ENCODE measurements at regions not wholly inside any gene's neighbourhood (a gene's known extent, or its start where the extent isn't known, plus 50 kb on each side); places are given as distances from the start of the nearest gene placed in this dataset.
A peak's percentile ranks its signal among the peaks of the same experiment; 100 is the strongest.
"Not testable (repeated sequence)": the region's sequence is repeated elsewhere in the genome, so short reads cannot be mapped to it uniquely, and the experiment has no call there.

- DNase-seq (ENCODE audit: extremely low read depth in 1 of 11, low read depth in 9 of 11, low spot score in 4 of 11) = no peak
These were observed 156.7 kb upstream of the BET1 start for GRCh38 chr7:94160719-94161435.

GRCh38 chr7:94161476-94161875 is 157.3 kb upstream of the BET1 start:
- no peak for DNase-seq (ENCODE audit: extremely low read depth in 1 of 11, low read depth in 9 of 11, low spot score in 4 of 11)

GRCh38 chr7:94169682-94170081 is 165.5 kb upstream of the BET1 start:
- DNase-seq (ENCODE audit: extremely low read depth in 1 of 11, low read depth in 9 of 11, low spot score in 4 of 11) = no peak

GRCh38 chr7:94170836-94171235 is 166.7 kb upstream of the BET1 start:
- no peak for DNase-seq (ENCODE audit: extremely low read depth in 1 of 11, low read depth in 9 of 11, low spot score in 4 of 11)

- DNase-seq (ENCODE audit: extremely low read depth in 1 of 11, low read depth in 9 of 11, low spot score in 4 of 11) = no peak
These were observed 169.3 kb upstream of the BET1 start for GRCh38 chr7:94173436-94173835.

- DNase-seq (ENCODE audit: extremely low read depth in 1 of 11, low read depth in 9 of 11, low spot score in 4 of 11) = no peak
These were observed 170.2 kb upstream of the BET1 start for GRCh38 chr7:94174375-94174774.

GRCh38 chr7:94174956-94175355 is 170.8 kb upstream of the BET1 start:
- DNase-seq (ENCODE audit: extremely low read depth in 1 of 11, low read depth in 9 of 11, low spot score in 4 of 11) = no peak

GRCh38 chr7:94176694-94177200 is 172.6 kb upstream of the BET1 start:
- no peak for DNase-seq (ENCODE audit: extremely low read depth in 1 of 11, low read depth in 9 of 11, low spot score in 4 of 11)

- DNase-seq (ENCODE audit: extremely low read depth in 1 of 11, low read depth in 9 of 11, low spot score in 4 of 11) = no peak
These were observed 173.3 kb upstream of the BET1 start for GRCh38 chr7:94177441-94177840.

GRCh38 chr7:94178230-94178629 is 174.1 kb upstream of the BET1 start:
- no peak for DNase-seq (ENCODE audit: extremely low read depth in 1 of 11, low read depth in 9 of 11, low spot score in 4 of 11)

- no peak for DNase-seq (ENCODE audit: extremely low read depth in 1 of 11, low read depth in 9 of 11, low spot score in 4 of 11)
These were observed 175.3 kb upstream of the BET1 start for GRCh38 chr7:94179466-94179865.

- DNase-seq (ENCODE audit: extremely low read depth in 1 of 11, low read depth in 9 of 11, low spot score in 4 of 11) = no peak
These were observed 177.9 kb upstream of the BET1 start for GRCh38 chr7:94182066-94182465.

- no peak for DNase-seq (ENCODE audit: extremely low read depth in 1 of 11, low read depth in 9 of 11, low spot score in 4 of 11)
These were observed 178.6 kb upstream of the BET1 start for GRCh38 chr7:94182721-94183120.

GRCh38 chr7:94183289-94183749 is 179.2 kb upstream of the BET1 start:
- DNase-seq (ENCODE audit: extremely low read depth in 1 of 11, low read depth in 9 of 11, low spot score in 4 of 11) = peak in 4 of 11 donors; percentile 17 to 38 (median 24)

GRCh38 chr7:94183891-94184290 is 179.7 kb upstream of the BET1 start:
- no peak for DNase-seq (ENCODE audit: extremely low read depth in 1 of 11, low read depth in 9 of 11, low spot score in 4 of 11)

GRCh38 chr7:94188350-94188749 is 184.2 kb upstream of the BET1 start:
- no peak for DNase-seq (ENCODE audit: extremely low read depth in 1 of 11, low read depth in 9 of 11, low spot score in 4 of 11)

- DNase-seq (ENCODE audit: extremely low read depth in 1 of 11, low read depth in 9 of 11, low spot score in 4 of 11) = peak in 2 of 11 donors; percentile 8 to 17
These were observed 186.5 kb upstream of the BET1 start for GRCh38 chr7:94190599-94191061.

GRCh38 chr7:94194426-94194825 is 190.3 kb upstream of the BET1 start:
- not testable (repeated sequence) for DNase-seq (ENCODE audit: extremely low read depth in 1 of 11, low read depth in 9 of 11, low spot score in 4 of 11)

- no peak for DNase-seq (ENCODE audit: extremely low read depth in 1 of 11, low read depth in 9 of 11, low spot score in 4 of 11)
These were observed 191.0 kb upstream of the BET1 start for GRCh38 chr7:94195201-94195600.

GRCh38 chr7:94195813-94196212 is 191.7 kb upstream of the BET1 start:
- DNase-seq (ENCODE audit: extremely low read depth in 1 of 11, low read depth in 9 of 11, low spot score in 4 of 11) = no peak

GRCh38 chr7:94205529-94205928 is 189.2 kb upstream of the COL1A2 start:
- DNase-seq (ENCODE audit: extremely low read depth in 1 of 11, low read depth in 9 of 11, low spot score in 4 of 11) = no peak
